Calu3 (cell line): ENCODE measurements at regions not wholly inside any gene's neighbourhood (a gene's known extent, or its start where the extent isn't known, plus 50 kb on each side); places are given as distances from the start of the nearest gene placed in this dataset.

Source experiments
- BruUV-seq: library from RNA; stranded (reverse); fragments of 400-500 nt; replicated peaks from 2 replicates; lab custom pipeline; 2021; lab: Mats Ljungman, UMichigan
- CTCF ChIA-PET: fragments of 300-600 bp; sonication (Branson Sonifier 250); formaldehyde crosslinking; loops from one replicate; lab custom pipeline; 2022; ENCODE audit warnings: antibody characterized with exemption; lab: Charles Lee
- DNase-seq: peaks from one replicate; pipeline ENCODE4 v3.0.0; 2022
- H3K27ac Mint-ChIP-seq: one replicate; pipeline ENCODE4 v1.8.0; 2022; ENCODE audit warnings: mixed read lengths; ENCODE audit not compliant: unreplicated experiment
- H3K27me3 Mint-ChIP-seq: one replicate; pipeline ENCODE4 v1.8.0; 2022; ENCODE audit warnings: mixed read lengths; ENCODE audit not compliant: unreplicated experiment
- H3K36me3 Mint-ChIP-seq: one replicate; pipeline ENCODE4 v1.8.0; 2022; ENCODE audit warnings: mild to moderate bottlenecking, moderate library complexity, mixed read lengths; ENCODE audit not compliant: insufficient read depth, unreplicated experiment
- H3K4me1 Mint-ChIP-seq: one replicate; pipeline ENCODE4 v1.8.0; 2022; ENCODE audit warnings: mild to moderate bottlenecking, low read depth, mixed read lengths; ENCODE audit not compliant: unreplicated experiment
- H3K4me3 Mint-ChIP-seq: one replicate; pipeline ENCODE4 v1.8.0; 2022; ENCODE audit warnings: mild to moderate bottlenecking, low read depth, moderate library complexity, mixed read lengths; ENCODE audit not compliant: unreplicated experiment
- H3K9me3 Mint-ChIP-seq: one replicate; pipeline ENCODE4 v1.8.0; 2022; ENCODE audit warnings: low read depth, mixed read lengths; ENCODE audit not compliant: unreplicated experiment
- intact Hi-C: fragments of 100-400 bp; cut with micrococcal nuclease; formaldehyde crosslinking; loops from one replicate; pipeline ENCODE4 v1.10.0; 2022; ENCODE audit not compliant: unreplicated experiment
- TF ChIP-seq, protein P1 (sequence below): fragments of 200-600 bp; IDR thresholded peaks from one replicate; pipeline ENCODE4 v1.8.0; 2022; ENCODE audit warnings: antibody characterized with exemption; ENCODE audit not compliant: unreplicated experiment

- H3K27me3 Mint-ChIP-seq = no peaks in the 10 kb centered on the region
- no peak for DNase-seq
- H3K36me3 Mint-ChIP-seq = peaks cover 15% of the 10 kb centered on the region
- TF ChIP-seq, protein P1, sequence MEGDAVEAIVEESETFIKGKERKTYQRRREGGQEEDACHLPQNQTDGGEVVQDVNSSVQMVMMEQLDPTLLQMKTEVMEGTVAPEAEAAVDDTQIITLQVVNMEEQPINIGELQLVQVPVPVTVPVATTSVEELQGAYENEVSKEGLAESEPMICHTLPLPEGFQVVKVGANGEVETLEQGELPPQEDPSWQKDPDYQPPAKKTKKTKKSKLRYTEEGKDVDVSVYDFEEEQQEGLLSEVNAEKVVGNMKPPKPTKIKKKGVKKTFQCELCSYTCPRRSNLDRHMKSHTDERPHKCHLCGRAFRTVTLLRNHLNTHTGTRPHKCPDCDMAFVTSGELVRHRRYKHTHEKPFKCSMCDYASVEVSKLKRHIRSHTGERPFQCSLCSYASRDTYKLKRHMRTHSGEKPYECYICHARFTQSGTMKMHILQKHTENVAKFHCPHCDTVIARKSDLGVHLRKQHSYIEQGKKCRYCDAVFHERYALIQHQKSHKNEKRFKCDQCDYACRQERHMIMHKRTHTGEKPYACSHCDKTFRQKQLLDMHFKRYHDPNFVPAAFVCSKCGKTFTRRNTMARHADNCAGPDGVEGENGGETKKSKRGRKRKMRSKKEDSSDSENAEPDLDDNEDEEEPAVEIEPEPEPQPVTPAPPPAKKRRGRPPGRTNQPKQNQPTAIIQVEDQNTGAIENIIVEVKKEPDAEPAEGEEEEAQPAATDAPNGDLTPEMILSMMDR = no peak
- CTCF ChIA-PET = interaction anchor here (0.6 to 2.3 kb wide), 2 partner anchors 72 to 233 kb away, joined by 3 to 7 read pairs; no protein-coding TSS in a partner anchor
- peaks cover 50% of the 10 kb centered on the region for H3K4me1 Mint-ChIP-seq
- H3K27ac Mint-ChIP-seq = peak overlapping the region; percentile 99
- peaks cover 2% of the 10 kb centered on the region for H3K9me3 Mint-ChIP-seq
- intact Hi-C loops = loop anchor here (5.0 kb wide), 1 partner anchor 51 kb away; no protein-coding TSS in a partner anchor
- BruUV-seq = no TSS peak
- H3K4me3 Mint-ChIP-seq = no peak overlapping the region
These were observed 131.3 kb downstream of the SLC7A11 start for GRCh38 chr4:138110815-138111214.

DNA sequence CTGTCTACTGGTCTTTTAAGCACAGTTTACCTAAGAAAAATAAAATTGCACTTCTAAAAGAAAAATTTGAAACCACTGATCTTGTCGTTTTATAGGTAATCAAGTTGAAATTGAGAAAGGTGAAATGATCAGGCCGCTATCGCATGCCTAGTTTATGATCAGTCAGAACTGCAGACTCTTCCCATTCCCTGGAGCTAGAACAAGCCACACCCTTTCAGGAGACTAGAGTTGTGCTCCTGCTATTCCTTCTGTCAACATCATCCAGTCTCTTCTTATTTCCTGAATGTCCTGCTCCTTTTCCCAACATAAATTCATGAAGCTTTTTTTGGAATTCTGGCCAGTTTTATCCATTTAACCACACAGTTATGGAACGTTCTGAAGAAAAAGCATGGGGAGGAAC is 135.1 kb downstream of the SLC7A11 start:
- Mint-ChIP-seq H3K27me3 (no peaks in the 10 kb centered on the region), H3K4me3 (no peak overlapping the region), H3K9me3 (no peaks in the 10 kb centered on the region), H3K4me1 (peaks cover 37% of the 10 kb centered on the region), H3K27ac (no peak overlapping the region), H3K36me3 (peaks cover 5% of the 10 kb centered on the region)
- DNase-seq = no peak
- TF ChIP-seq, protein P1 = no peak
- intact Hi-C loops = no loop called here
- no TSS peak for BruUV-seq
- CTCF ChIA-PET = no interaction called here

DNA sequence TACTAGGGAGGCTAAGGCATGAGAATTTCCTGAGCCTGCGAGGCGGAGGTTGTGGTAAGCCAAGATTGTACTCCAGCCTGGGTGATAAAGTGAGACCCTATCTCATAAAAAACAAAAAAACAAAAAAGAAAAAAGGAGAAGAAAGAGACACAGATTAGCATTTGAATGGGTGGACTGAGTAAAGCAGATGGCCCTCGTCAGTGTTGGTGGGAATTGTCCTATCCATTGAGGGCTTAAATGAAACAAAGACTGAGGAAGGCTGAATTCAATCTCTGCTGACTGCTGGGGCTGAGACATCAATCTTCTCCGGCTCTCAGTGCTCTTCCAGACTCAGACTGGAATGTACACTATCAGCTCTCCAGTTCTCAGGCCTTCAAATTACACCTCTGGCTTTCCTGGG is 136.8 kb downstream of the SLC7A11 start:
- H3K27ac Mint-ChIP-seq = no peak overlapping the region
- peaks cover 5% of the 10 kb centered on the region for H3K36me3 Mint-ChIP-seq
- no TSS peak for BruUV-seq
- no peak for DNase-seq
- H3K27me3 Mint-ChIP-seq = no peaks in the 10 kb centered on the region
- H3K4me1 Mint-ChIP-seq = peaks cover 31% of the 10 kb centered on the region
- H3K9me3 Mint-ChIP-seq = no peaks in the 10 kb centered on the region
- intact Hi-C loops = no loop called here
- CTCF ChIA-PET = no interaction called here
- no peak overlapping the region for H3K4me3 Mint-ChIP-seq
- TF ChIP-seq, protein P1 = no peak

GRCh38 chr4:138104284-138104680 is 137.9 kb downstream of the SLC7A11 start:
- no peak overlapping the region for H3K27ac Mint-ChIP-seq
- no peak overlapping the region for H3K4me3 Mint-ChIP-seq
- intact Hi-C loops = no loop called here
- no TSS peak for BruUV-seq
- TF ChIP-seq, protein P1 = no peak
- no peaks in the 10 kb centered on the region for H3K27me3 Mint-ChIP-seq
- H3K9me3 Mint-ChIP-seq = no peaks in the 10 kb centered on the region
- H3K36me3 Mint-ChIP-seq = peaks cover 5% of the 10 kb centered on the region
- CTCF ChIA-PET = no interaction called here
- peaks cover 31% of the 10 kb centered on the region for H3K4me1 Mint-ChIP-seq
- DNase-seq = no peak
